Transverse colon (tissue), 4 donors: ENCODE measurements at regions not wholly inside any gene's neighbourhood (a gene's known extent, or its start where the extent isn't known, plus 50 kb on each side); places are given as distances from the start of the nearest gene placed in this dataset.

Experiments used
- CTCF ChIP-seq, 5 experiments: fragments of 200-600 bp in 3 of 5; fragments of 450-650 bp in 2 of 5; sonication (generic) in 3 of 5; IDR thresholded peaks; 1 replicate in 2 of 5; 2 replicates in 3 of 5; pipeline ENCODE4 v1.5.1; 2016 to 2017; ENCODE audit warnings: antibody characterized with exemption in 5 of 5, inconsistent platforms in 3 of 5, mild to moderate bottlenecking in 2 of 5, moderate library complexity in 1 of 5
- POLR2A ChIP-seq: fragments of 450-650 bp; IDR thresholded peaks from one replicate; pipeline ENCODE4 v1.6.1; 2016; ENCODE audit warnings: antibody characterized with exemption, mild to moderate bottlenecking, moderate library complexity
- POLR2AphosphoS5 ChIP-seq, 3 donors: sonication (generic); formaldehyde crosslinking; IDR thresholded peaks; one replicate each; pipeline ENCODE4 v1.6.1; 2016; ENCODE audit warnings: antibody characterized with exemption in 3 of 3

GRCh38 chr5:169354263-169354662, 53.3 kb upstream of the SLIT3 start:
- TF ChIP-seq POLR2A (no peak), POLR2AphosphoS5 (IDR thresholded peaks at IDR 0.05) (no peak), CTCF (IDR thresholded peaks at IDR 0.05) (no peak)
